Fibroblast of the aortic adventitia (primary cell): ENCODE measurements at regions not wholly inside any gene's neighbourhood (a gene's known extent, or its start where the extent isn't known, plus 50 kb on each side); places are given as distances from the start of the nearest gene placed in this dataset.

Experiments used
- DNase-seq: peaks from one replicate; pipeline ENCODE4 v3.0.0-alpha.2; 2010; ENCODE audit warnings: low read depth
- H3K4me3 ChIP-seq: 2 replicates; pipeline ENCODE4 v1.5.1; 2011; ENCODE audit warnings: low read depth, mild to moderate bottlenecking, control low read depth, low read length, moderate library complexity
- TF ChIP-seq, protein P1 (sequence below): IDR thresholded peaks from 2 replicates; pipeline ENCODE4 v1.5.1; 2011; ENCODE audit warnings: mild to moderate bottlenecking, low read length, control low read depth, inconsistent platforms; ENCODE audit not compliant: insufficient read depth

- DNase-seq, result peak; percentile 96
- TF ChIP-seq, protein P1, sequence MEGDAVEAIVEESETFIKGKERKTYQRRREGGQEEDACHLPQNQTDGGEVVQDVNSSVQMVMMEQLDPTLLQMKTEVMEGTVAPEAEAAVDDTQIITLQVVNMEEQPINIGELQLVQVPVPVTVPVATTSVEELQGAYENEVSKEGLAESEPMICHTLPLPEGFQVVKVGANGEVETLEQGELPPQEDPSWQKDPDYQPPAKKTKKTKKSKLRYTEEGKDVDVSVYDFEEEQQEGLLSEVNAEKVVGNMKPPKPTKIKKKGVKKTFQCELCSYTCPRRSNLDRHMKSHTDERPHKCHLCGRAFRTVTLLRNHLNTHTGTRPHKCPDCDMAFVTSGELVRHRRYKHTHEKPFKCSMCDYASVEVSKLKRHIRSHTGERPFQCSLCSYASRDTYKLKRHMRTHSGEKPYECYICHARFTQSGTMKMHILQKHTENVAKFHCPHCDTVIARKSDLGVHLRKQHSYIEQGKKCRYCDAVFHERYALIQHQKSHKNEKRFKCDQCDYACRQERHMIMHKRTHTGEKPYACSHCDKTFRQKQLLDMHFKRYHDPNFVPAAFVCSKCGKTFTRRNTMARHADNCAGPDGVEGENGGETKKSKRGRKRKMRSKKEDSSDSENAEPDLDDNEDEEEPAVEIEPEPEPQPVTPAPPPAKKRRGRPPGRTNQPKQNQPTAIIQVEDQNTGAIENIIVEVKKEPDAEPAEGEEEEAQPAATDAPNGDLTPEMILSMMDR, result no peak
- H3K4me3 ChIP-seq, result peak overlapping the region; percentile 32
Observed at GRCh38 chr9:110069326-110070248, 138.4 kb downstream of the C9orf152 start.

- no peak for DNase-seq
- no peak overlapping the region for H3K4me3 ChIP-seq
- TF ChIP-seq, protein P1, result no peak
Observed at GRCh38 chr9:110072597-110073355, 135.2 kb downstream of the C9orf152 start.

DNA sequence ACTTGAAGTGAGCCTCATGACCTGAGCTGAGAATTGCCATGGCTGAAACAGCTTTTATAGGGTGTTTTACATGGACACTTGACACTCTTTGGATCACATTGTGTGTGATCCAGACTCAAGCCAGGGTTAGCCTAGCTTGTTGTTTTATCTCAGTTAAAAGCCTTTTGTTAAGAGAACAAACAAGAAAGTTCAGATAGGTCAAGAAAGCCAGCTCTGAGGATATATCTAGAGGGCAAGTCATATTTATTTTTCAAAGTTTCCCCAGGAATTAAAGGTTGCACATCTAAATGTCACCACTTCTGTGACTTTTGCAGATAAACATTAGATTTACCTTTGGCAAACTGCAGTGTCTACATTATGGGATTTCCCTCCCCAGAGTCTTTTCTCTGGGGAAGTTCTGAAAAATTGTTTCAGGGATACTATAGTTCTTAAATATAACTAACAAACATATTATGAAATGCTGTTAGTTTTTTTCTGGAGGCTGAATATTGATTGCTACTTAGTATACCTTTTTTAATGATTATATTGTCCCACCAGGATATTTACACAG is 134.5 kb downstream of the C9orf152 start:
- TF ChIP-seq, protein P1, result no peak
- no peak overlapping the region for H3K4me3 ChIP-seq
- DNase-seq, result no peak

- peak; percentile 64 for DNase-seq
- TF ChIP-seq, protein P1, result no peak
- H3K4me3 ChIP-seq, result no peak overlapping the region
Observed at GRCh38 chr9:110076894-110077725, 130.8 kb downstream of the C9orf152 start.

GRCh38 chr9:110077925-110078324 is 130.0 kb downstream of the C9orf152 start:
- H3K4me3 ChIP-seq, result no peak overlapping the region
- DNase-seq, result peak; percentile 47
- TF ChIP-seq, protein P1, result no peak

DNA sequence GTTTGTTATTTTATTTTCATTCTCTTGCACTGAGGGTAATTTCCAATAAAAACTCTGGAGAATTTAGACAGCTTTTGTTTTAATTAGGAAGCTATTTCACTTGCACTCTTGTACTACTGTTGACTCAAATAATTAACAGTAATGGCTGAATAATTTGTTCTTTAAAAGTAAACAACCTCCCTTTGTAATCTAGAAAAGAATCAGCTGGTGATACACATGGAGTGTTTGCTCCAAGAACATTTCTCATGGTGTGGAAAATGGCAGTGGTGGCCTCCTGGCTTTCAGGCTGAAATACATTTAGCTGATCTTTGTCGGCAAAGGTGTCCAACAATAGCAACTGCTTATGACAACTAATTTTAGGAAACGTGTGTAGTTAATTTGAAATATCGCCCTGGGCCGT is 129.4 kb downstream of the C9orf152 start:
- TF ChIP-seq, protein P1, result no peak
- no peak for DNase-seq
- no peak overlapping the region for H3K4me3 ChIP-seq
